ENCODE measurements at regions not wholly inside any gene's neighbourhood (a gene's known extent, or its start where the extent isn't known, plus 50 kb on each side); places are given as distances from the start of the nearest gene placed in this dataset.

GRCh38 chr15:47887241-47887800 lies 170.0 kb downstream of the SEMA6D start:
- no peak for DNase-seq
- Mint-ChIP-seq H3K36me3 (ENCODE audit: low read depth) (no peaks in the 10 kb centered on the region), H3K27me3 (ENCODE audit: low read depth, poor library complexity) (peaks cover 15% of the 10 kb centered on the region), H3K27ac (no peak overlapping the region), H3K4me1 (peaks cover 20% of the 10 kb centered on the region), H3K9me3 (no peaks in the 10 kb centered on the region), H3K4me3 (no peak overlapping the region)
- TF ChIP-seq, protein P1, sequence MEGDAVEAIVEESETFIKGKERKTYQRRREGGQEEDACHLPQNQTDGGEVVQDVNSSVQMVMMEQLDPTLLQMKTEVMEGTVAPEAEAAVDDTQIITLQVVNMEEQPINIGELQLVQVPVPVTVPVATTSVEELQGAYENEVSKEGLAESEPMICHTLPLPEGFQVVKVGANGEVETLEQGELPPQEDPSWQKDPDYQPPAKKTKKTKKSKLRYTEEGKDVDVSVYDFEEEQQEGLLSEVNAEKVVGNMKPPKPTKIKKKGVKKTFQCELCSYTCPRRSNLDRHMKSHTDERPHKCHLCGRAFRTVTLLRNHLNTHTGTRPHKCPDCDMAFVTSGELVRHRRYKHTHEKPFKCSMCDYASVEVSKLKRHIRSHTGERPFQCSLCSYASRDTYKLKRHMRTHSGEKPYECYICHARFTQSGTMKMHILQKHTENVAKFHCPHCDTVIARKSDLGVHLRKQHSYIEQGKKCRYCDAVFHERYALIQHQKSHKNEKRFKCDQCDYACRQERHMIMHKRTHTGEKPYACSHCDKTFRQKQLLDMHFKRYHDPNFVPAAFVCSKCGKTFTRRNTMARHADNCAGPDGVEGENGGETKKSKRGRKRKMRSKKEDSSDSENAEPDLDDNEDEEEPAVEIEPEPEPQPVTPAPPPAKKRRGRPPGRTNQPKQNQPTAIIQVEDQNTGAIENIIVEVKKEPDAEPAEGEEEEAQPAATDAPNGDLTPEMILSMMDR (IDR thresholded peaks at IDR 0.05): no peak

DNA sequence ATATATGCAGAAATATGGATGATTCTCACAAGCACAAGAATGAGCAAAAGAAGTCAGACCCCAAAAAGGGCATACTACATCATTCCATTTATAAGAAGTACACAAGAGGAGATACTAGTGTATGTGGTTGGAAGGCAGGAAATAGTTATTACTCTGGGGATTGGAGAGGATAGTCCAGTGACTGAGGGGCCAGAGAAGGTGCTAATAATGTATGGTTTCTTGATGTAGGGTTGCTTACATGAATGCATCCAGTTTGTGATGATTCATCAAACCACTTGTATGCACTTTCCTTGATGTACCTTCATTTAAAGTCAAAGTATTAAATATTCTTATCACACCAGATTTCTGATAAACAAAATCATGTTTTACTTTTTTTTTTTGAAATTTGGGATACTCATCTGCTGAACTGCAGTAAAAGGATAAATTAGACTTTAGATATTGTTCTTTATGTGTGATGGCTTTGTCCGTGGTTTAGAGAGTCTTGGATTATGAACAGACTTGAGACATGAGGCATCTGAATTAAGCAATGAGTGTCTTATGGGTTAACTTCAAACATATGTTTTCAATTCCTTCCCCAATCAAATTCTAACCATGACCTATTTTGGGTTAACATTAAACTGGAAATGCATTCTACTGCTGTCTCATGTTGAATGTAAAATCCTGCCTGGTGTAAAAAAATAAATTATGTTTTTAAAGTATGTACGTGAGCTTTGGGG lies 171.2 kb downstream of the SEMA6D start:
- DNase-seq: no peak
- TF ChIP-seq, protein P1 (IDR thresholded peaks at IDR 0.05): no peak
- Mint-ChIP-seq H3K27me3 (ENCODE audit: low read depth, poor library complexity) (peaks cover 15% of the 10 kb centered on the region), H3K9me3 (peaks cover under 1% of the 10 kb centered on the region), H3K4me1 (peaks cover 20% of the 10 kb centered on the region), H3K27ac (no peak overlapping the region), H3K4me3 (no peak overlapping the region), H3K36me3 (ENCODE audit: low read depth) (no peaks in the 10 kb centered on the region)

DNA sequence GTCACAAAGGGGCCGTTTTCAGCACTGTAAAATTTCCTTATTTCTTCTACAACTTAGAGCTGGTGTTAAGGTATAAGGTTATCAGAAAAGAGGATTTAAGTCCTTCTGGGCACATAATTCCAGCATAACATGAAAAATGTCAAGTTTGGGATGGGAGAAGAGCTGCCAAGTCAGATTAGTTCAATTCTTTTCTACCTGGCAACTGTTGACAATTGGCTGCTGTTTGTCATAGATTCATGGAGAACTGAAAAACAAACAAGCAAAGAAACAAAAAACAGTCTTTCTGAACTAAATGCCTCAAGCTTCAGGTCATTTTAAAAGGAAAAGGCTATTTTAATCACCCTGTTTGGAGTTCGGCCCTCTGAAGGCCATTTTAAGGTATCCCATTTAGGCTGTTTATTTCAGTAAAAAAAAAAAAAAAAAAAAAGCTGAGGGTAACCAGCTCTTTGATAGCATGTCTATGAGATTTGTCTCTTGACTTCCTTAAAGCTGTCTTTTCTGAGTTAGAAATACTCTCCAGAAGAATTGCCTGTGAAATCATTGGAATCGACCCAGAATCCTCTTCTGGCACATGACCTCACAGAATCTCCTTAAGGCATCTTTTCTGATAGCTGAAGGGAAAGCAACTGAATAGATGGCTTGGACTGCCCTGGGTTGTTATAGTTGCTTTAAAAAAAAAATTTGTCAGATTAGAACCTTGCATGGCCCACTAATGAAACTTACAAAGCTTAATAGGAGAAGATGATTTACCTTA lies 173.3 kb downstream of the SEMA6D start:
- DNase-seq: no peak
- Mint-ChIP-seq H3K36me3 (ENCODE audit: low read depth) (no peaks in the 10 kb centered on the region), H3K4me3 (no peak overlapping the region), H3K9me3 (peaks cover 4% of the 10 kb centered on the region), H3K4me1 (peaks cover 9% of the 10 kb centered on the region), H3K27ac (no peak overlapping the region), H3K27me3 (ENCODE audit: low read depth, poor library complexity) (peaks cover 10% of the 10 kb centered on the region)
- TF ChIP-seq, protein P1 (IDR thresholded peaks at IDR 0.05): no peak

GRCh38 chr15:47897525-47897924 lies 180.2 kb downstream of the SEMA6D start:
- H3K4me3 Mint-ChIP-seq: no peak overlapping the region
- peaks cover 19% of the 10 kb centered on the region for H3K9me3 Mint-ChIP-seq
- H3K36me3 Mint-ChIP-seq (ENCODE audit: low read depth): no peaks in the 10 kb centered on the region
- DNase-seq: no peak
- peaks cover 14% of the 10 kb centered on the region for H3K4me1 Mint-ChIP-seq
- H3K27me3 Mint-ChIP-seq (ENCODE audit: low read depth, poor library complexity): no peaks in the 10 kb centered on the region
- H3K27ac Mint-ChIP-seq: no peak overlapping the region
- TF ChIP-seq, protein P1 (IDR thresholded peaks at IDR 0.05): no peak

DNA sequence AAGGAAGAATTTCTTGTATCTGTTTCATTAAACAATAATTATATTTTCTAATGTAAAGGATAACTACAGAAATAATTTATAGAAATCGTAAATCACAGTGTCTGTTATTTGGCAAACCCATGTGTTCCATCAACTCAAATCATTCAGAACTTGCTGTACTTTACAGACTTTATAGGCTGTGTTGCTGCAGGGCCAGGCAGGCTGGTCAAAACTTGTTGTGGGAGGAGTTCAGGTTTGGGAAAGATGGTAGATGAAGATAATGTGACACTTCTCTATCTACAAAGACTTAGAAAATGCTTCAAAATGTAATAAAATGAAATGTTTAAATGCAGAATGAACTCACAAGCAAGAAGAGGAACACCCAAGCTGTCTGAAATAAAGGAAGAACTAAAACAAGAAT lies 183.4 kb downstream of the SEMA6D start:
- H3K27me3 Mint-ChIP-seq (ENCODE audit: low read depth, poor library complexity): no peaks in the 10 kb centered on the region
- peaks cover 6% of the 10 kb centered on the region for H3K36me3 Mint-ChIP-seq (ENCODE audit: low read depth)
- TF ChIP-seq, protein P1 (IDR thresholded peaks at IDR 0.05): no peak
- H3K4me1 Mint-ChIP-seq: peaks cover 14% of the 10 kb centered on the region
- no peak overlapping the region for H3K4me3 Mint-ChIP-seq
- peaks cover 41% of the 10 kb centered on the region for H3K9me3 Mint-ChIP-seq
- no peak for DNase-seq
- H3K27ac Mint-ChIP-seq: no peak overlapping the region
